Hindlimb muscle (tissue), 1 donor: ENCODE measurements at regions not wholly inside any gene's neighbourhood (a gene's known extent, or its start where the extent isn't known, plus 50 kb on each side); places are given as distances from the start of the nearest gene placed in this dataset.

Experiments
- DNase-seq: peaks from one replicate; pipeline ENCODE4 v3.0.0-alpha.2; 2013

- no peak for DNase-seq
Measured at GRCh38 chr5:10875201-10875768, 114.3 kb upstream of the DAP start.

- no peak for DNase-seq
Measured at GRCh38 chr5:10874541-10874940, 113.5 kb upstream of the DAP start.

- no peak for DNase-seq
Measured at GRCh38 chr5:10870791-10871190, 109.8 kb upstream of the DAP start.

GRCh38 chr5:10868956-10869355 lies 107.9 kb upstream of the DAP start:
- DNase-seq: no peak

GRCh38 chr5:10867389-10868303 lies 106.6 kb upstream of the DAP start:
- no peak for DNase-seq

- DNase-seq: no peak
Measured at GRCh38 chr5:10866913-10867312, 105.9 kb upstream of the DAP start.

- DNase-seq: peak; percentile 8
Measured at GRCh38 chr5:10863763-10864383, 102.8 kb upstream of the DAP start.

- no peak for DNase-seq
Measured at GRCh38 chr5:10862085-10862484, 101.1 kb upstream of the DAP start.

GRCh38 chr5:10861423-10861790 lies 100.4 kb upstream of the DAP start:
- no peak for DNase-seq

- DNase-seq: no peak
Measured at GRCh38 chr5:10860645-10861422, 99.8 kb upstream of the DAP start.

- DNase-seq: no peak
Measured at GRCh38 chr5:10860196-10860543, 99.1 kb upstream of the DAP start.

- DNase-seq: no peak
Measured at GRCh38 chr5:10859393-10860195, 98.6 kb upstream of the DAP start.

GRCh38 chr5:10858945-10859344 lies 97.9 kb upstream of the DAP start:
- DNase-seq: no peak

- DNase-seq: no peak
Measured at GRCh38 chr5:10858307-10858706, 97.3 kb upstream of the DAP start.

GRCh38 chr5:10857338-10857733 lies 96.3 kb upstream of the DAP start:
- DNase-seq: no peak

GRCh38 chr5:10856683-10857337 lies 95.8 kb upstream of the DAP start:
- DNase-seq: peak; percentile 40

- no peak for DNase-seq
Measured at GRCh38 chr5:10856071-10856470, 95.0 kb upstream of the DAP start.

- DNase-seq: peak; percentile 6
Measured at GRCh38 chr5:10854506-10855277, 93.7 kb upstream of the DAP start.

- DNase-seq: no peak
Measured at GRCh38 chr5:10853154-10853553, 92.1 kb upstream of the DAP start.

- DNase-seq: no peak
Measured at GRCh38 chr5:10849278-10849677, 88.2 kb upstream of the DAP start.

GRCh38 chr5:10844016-10844415 lies 83.0 kb upstream of the DAP start:
- no peak for DNase-seq
